ENCODE measurements at regions not wholly inside any gene's neighbourhood (a gene's known extent, or its start where the extent isn't known, plus 50 kb on each side); places are given as distances from the start of the nearest gene placed in this dataset.

- DNase-seq (ENCODE audit: low read depth, low spot score) (no peak), ATAC-seq (no peak)
- in situ Hi-C loops (cut with HindIII; ENCODE audit: low pct_unique_long_range_greater_than_20kb, low sequenced_read_pairs) = no loop called here
- intact Hi-C loops (cut with micrococcal nuclease; ENCODE audit: unreplicated experiment) = no loop called here
- H3K27ac ChIP-seq (ENCODE audit: low read length) = no peak overlapping the region
- ChIA-PET POLR2A (no interaction called here), CTCF (no interaction called here)
- no peaks in the 10 kb centered on the region for H3K4me1 ChIP-seq (ENCODE audit: control insufficient read depth, insufficient read depth, low read length)
- no peaks in the 10 kb centered on the region for H3K36me3 ChIP-seq (ENCODE audit: control insufficient read depth, insufficient read depth, low read length)
- TF ChIP-seq REST (IDR thresholded peaks at IDR 0.05; ENCODE audit: insufficient read depth in 1 of 2, low read depth in 2 of 2, low read length in 1 of 2) (no peak), POLR2AphosphoS5 (IDR thresholded peaks at IDR 0.05; ENCODE audit: low read depth, low read length) (no peak), TCF7L2 (IDR thresholded peaks at IDR 0.05; ENCODE audit: low read depth, low read length) (no peak), SIN3A (IDR thresholded peaks at IDR 0.05; ENCODE audit: borderline replicate concordance, insufficient read depth, low read depth, low read length) (no peak), CTCF (IDR thresholded peaks at IDR 0.05) (no peak)
- H3K9me3 ChIP-seq (ENCODE audit: control insufficient read depth, insufficient read depth, low read depth, low read length) = no peaks in the 10 kb centered on the region
- no peaks in the 10 kb centered on the region for H3K27me3 ChIP-seq (ENCODE audit: control insufficient read depth, insufficient read depth, low read length)
- no peak overlapping the region for H3K4me3 ChIP-seq (ENCODE audit: low read depth in 2 of 2, low read length in 2 of 2)
- BruUV-seq (replicated peaks) = no TSS peak
Observed at GRCh38 chr5:41600731-41601130, 90.3 kb upstream of the PLCXD3 start.

GRCh38 chr5:41598011-41598410, 87.6 kb upstream of the PLCXD3 start:
- Histone ChIP-seq H3K36me3 (ENCODE audit: control insufficient read depth, insufficient read depth, low read length) (no peaks in the 10 kb centered on the region), H3K4me3 (ENCODE audit: low read depth in 2 of 2, low read length in 2 of 2) (no peak overlapping the region), H3K27ac (ENCODE audit: low read length) (no peak overlapping the region), H3K9me3 (ENCODE audit: control insufficient read depth, insufficient read depth, low read depth, low read length) (no peaks in the 10 kb centered on the region), H3K4me1 (ENCODE audit: control insufficient read depth, insufficient read depth, low read length) (no peaks in the 10 kb centered on the region), H3K27me3 (ENCODE audit: control insufficient read depth, insufficient read depth, low read length) (no peaks in the 10 kb centered on the region)
- in situ Hi-C loops (cut with HindIII; ENCODE audit: low pct_unique_long_range_greater_than_20kb, low sequenced_read_pairs) = no loop called here
- ATAC-seq = no peak
- no peak for DNase-seq (ENCODE audit: low read depth, low spot score)
- intact Hi-C loops (cut with micrococcal nuclease; ENCODE audit: unreplicated experiment) = no loop called here
- no peak for TF ChIP-seq POLR2AphosphoS5 (IDR thresholded peaks at IDR 0.05; ENCODE audit: low read depth, low read length)
- TF ChIP-seq SIN3A (IDR thresholded peaks at IDR 0.05; ENCODE audit: borderline replicate concordance, insufficient read depth, low read depth, low read length) = no peak
- TF ChIP-seq CTCF (IDR thresholded peaks at IDR 0.05) = no peak
- TF ChIP-seq REST (IDR thresholded peaks at IDR 0.05; ENCODE audit: insufficient read depth in 1 of 2, low read depth in 2 of 2, low read length in 1 of 2) = no peak
- TF ChIP-seq TCF7L2 (IDR thresholded peaks at IDR 0.05; ENCODE audit: low read depth, low read length) = no peak
- ChIA-PET CTCF (no interaction called here), POLR2A (no interaction called here)
- BruUV-seq (replicated peaks) = no TSS peak
